Fibroblast of the conjunctiva (primary cell): ENCODE measurements at regions not wholly inside any gene's neighbourhood (a gene's known extent, or its start where the extent isn't known, plus 50 kb on each side); places are given as distances from the start of the nearest gene placed in this dataset.
"Not testable (repeated sequence)": the region's sequence is repeated elsewhere in the genome, so short reads cannot be mapped to it uniquely, and the experiment has no call there.

ENCODE experiments used
- DNase-seq: peaks from one replicate; pipeline ENCODE4 v3.0.0-alpha.2; 2010; ENCODE audit warnings: low read depth

GRCh38 chr12:94916663-94917062 is 86.8 kb downstream of the NDUFA12 start:
- no peak for DNase-seq

DNA sequence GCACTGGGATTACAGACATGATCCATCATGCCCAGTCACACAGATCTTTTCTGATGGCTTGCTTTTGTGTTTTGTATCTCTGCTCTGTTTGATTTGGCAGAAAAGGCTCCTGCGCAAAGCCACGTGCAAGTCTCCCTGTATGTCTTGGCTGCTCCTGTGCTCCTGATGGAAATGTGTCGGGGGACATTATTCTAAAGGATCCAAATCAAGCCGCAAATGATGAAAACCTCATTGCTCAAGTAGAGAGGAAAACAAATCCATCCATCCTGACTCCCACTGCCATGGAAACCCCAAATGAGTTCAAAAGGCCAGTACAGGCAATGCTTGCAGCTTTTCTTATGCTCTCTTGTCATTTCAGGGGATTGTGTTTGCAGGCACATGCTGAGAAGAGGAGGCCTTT is 93.8 kb downstream of the NDUFA12 start:
- no peak for DNase-seq

GRCh38 chr12:94905749-94906148 is 97.7 kb downstream of the NDUFA12 start:
- not testable (repeated sequence) for DNase-seq

GRCh38 chr12:94900496-94900895 is 103.0 kb downstream of the NDUFA12 start:
- no peak for DNase-seq

- DNase-seq = peak; percentile 3
Measured at GRCh38 chr12:94898388-94898787, 105.1 kb downstream of the NDUFA12 start.

DNA sequence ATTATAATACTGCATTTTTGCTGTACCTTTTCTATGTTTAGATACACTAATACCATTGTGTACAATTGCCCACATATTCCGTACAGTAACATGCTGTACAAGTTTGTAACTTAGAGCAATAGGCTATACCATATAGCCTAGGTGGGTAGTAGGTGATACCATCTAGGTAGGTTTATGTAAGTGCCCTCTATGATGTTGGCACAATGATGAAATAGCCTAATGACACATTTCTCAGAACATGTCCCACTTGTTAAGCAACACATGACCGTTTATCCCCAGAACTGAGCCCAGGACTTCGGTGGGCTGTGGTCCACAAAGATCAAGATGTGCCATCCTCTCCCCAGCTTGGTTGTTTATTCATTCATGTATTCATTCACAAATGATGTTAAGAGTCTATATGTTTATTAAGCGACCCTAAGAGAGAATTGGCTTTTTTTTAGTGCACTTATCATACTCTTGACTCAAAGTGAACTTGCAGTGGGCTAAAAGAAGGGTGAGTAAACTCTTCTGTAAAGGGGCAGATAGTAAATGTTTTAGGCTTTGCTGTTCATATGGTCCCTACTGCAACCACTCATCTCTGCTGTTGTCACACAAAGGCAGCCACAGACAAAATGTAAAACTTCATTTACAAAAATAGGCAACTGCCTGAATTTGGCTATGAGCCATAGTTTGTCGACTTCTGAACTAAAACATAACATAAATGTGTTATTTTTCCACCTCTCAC is 110.8 kb downstream of the NDUFA12 start:
- DNase-seq = no peak

GRCh38 chr12:94889445-94890210 is 113.9 kb downstream of the NDUFA12 start:
- DNase-seq = no peak

GRCh38 chr12:94879542-94879941 is 124.0 kb downstream of the NDUFA12 start:
- no peak for DNase-seq

GRCh38 chr12:94875525-94875924 is 128.0 kb downstream of the NDUFA12 start:
- DNase-seq = peak; percentile 10

DNA sequence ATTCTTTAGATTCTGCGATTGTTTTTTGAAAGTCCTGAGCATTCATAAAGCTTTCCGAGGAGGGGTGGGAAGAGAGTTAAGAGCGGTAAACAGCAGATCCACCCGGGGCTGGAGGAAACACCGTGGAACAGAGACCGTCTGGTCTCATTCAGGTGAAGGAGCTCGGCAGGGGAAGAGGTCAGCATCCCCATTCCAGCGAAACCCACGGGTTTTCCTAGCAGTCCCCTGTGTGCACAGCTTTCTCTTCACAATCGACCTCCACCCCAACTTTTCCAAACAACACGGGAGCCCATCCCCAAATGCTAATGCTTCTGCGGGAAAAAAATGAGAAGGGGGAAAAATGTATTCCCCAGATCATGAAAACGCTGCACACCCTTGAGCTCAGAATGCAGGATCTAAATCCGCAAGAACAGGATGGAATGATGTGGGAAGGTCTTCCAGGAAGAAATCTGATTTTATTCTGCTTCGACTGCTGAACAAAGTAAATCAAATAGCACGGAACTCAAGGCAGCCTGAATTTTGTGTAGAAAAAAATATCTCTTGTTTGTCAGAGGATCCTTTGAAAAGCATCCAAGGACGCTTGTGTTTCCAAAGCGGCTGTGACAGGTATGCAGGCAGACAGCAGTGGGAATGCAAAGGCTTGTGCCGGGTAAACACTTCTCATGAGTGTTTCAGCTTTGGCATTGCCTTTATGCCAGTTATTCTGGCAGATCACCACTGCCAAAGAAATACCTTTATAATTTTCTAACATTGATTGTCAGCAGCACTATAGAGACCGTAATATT is 128.8 kb downstream of the NDUFA12 start:
- DNase-seq = no peak

DNA sequence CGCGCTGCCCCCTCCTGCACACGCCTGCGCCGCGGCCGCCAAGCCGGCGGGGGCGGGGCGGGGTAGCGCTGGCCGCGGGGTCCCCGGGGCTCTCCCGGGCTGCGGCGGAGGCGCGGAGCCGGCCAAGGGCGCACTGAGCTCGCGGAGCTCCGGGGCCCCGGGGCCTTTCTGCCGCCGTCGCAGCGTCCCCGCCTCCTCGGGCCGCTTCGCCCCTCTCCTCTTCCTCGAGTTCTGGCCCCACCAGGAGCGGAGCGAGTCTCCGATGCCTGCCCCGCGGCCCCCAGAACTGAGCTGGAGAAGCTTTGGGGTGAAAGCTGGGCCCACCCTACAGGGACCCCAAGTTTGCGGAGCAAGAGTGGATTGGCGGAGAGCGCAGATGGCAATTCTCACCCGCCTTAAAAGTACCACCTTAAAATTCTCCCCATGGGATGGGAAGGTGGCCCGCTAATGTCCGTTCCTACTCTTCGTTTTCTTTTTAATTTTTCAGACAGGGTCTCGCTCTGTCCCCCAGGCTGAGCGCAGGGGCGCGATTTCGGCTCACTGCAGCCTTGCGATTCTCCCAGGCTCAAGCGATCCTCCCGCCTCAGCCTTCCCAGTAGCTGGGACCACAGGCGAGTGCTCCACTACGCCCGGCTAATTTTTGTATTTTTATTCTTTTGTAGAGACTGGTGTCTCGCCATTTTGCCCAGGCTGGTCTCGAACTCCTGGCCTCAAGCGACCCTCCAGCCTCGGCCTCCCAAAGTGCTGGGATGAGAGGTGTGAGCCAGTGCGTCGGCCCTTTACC is 129.6 kb downstream of the NDUFA12 start:
- no peak for DNase-seq

- DNase-seq = no peak
Measured at GRCh38 chr12:94872971-94873733, 130.3 kb downstream of the NDUFA12 start.

DNA sequence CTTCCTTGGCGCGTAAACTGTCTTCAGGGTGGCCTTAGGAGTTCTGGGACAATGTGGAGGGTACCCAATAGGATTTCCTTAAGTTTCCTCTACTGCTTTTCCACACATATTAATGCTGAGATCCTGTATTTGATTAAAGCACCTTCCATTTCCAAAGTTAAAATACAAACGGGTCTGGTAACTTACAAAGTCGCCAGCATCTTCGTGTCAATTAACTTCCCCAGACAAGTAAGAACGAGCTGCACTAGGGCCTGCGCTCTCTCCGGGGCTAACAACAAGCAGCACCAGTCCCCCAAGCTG is 130.9 kb downstream of the NDUFA12 start:
- no peak for DNase-seq

DNA sequence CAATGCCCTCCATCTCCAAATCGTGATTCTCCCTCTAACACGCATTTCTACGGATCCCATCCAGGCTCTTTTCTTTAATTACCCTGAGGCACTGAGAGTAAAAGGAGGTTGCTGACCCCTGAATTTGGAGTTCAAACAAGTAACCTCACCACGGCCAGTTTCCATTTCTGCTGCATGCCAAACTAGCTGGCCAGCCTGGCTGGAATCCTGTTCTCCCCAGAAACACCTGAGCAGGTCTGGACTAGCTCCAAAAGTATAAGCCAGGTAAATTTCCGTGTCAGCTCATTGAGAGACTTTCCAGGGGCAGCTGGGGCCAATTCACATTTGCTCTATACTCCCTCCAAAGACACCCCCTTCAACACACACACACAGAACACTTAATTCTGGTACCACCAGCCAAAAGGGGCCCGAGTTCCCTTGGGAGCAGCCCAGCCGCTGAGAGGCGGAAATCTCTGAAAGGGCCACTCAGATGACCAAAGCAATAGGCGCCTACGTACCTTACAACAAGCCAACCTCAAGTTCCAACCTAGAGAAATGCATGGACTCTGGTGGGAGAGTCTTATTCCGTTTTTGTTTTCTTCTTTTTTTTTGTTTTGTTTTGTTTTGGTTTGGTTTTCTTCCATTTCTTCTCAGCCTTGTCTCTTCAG is 131.4 kb downstream of the NDUFA12 start:
- no peak for DNase-seq

GRCh38 chr12:94870511-94870910 is 133.0 kb downstream of the NDUFA12 start:
- DNase-seq = no peak

GRCh38 chr12:94868161-94868560 is 135.3 kb downstream of the NDUFA12 start:
- no peak for DNase-seq

DNA sequence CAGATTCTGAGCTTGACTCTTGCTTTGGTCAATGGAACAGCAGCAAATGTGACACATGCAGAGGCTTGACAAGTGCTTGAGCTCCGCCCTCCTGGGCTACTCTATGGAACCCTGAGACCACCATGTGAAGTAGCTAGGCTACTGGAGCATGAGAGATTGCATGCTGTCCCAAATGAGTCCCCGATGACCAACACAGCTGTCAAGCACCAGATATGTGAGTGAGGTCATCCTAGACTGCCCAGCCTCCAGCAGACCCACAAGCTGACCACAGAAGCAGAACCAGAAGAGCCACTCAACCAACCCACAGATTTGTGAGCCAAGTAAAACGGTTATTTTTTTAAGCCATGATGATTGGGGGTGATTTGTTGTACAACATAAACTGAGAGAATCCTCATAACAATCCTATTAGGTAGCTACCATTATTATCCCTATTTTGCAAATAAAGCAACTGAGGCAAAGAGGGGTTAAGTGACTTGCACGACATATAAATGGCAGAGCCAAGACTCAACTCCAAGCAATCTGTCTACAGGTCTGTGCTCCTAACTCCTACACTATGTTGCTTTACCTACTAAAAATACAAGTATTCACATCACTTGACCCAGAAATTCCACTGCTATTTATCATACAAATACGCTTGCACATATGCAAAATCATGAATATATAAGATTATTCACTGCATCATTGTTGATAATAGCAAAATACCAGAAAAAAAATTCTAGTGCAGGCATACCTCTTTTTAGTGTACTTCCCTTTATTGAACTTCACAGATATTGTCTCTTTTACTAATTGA is 136.2 kb downstream of the NDUFA12 start:
- no peak for DNase-seq

DNA sequence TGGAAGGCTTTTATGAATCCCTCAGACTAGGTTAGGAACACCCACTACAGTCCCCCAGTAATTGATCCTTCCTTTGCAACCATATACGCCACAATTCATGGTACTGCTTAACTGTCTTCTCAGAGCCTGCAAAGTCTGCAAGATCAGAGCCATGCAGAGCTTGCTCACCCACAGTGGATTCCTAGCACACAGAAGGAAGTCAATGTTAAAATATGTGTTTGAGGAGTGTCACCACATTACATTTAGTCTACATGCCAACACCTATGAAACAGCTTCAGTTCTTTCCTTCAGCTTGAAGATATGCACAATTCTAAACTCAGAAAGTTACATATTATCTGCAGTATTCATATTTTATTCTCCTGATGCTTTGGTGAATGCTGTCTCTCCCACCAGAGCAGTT is 138.5 kb downstream of the NDUFA12 start:
- no peak for DNase-seq

GRCh38 chr12:94863321-94864035 is 140.0 kb downstream of the NDUFA12 start:
- DNase-seq = no peak
